Cardiac fibroblast (primary cell): ENCODE measurements at regions not wholly inside any gene's neighbourhood (a gene's known extent, or its start where the extent isn't known, plus 50 kb on each side); places are given as distances from the start of the nearest gene placed in this dataset.

Experiments
- DNase-seq, 2 donors: peaks; one replicate each; pipeline versions ENCODE4 v3.0.0 to v3.0.0-alpha.2; 2010; ENCODE audit warnings: low read depth in 2 of 2
- H3K4me3 ChIP-seq, 2 donors: replicated peaks in 1 of 2; 1 replicate in 1 of 2; 2 replicates in 1 of 2; pipeline ENCODE4 v1.5.1; 2011; ENCODE audit warnings: low read depth in 2 of 2, low read length in 2 of 2, mild to moderate bottlenecking in 2 of 2, moderate library complexity in 1 of 2
- TF ChIP-seq, protein P1 (sequence below): IDR thresholded peaks from one replicate; pipeline ENCODE4 v1.5.1; 2011; ENCODE audit warnings: low read depth, mild to moderate bottlenecking, low read length, inconsistent platforms

DNA sequence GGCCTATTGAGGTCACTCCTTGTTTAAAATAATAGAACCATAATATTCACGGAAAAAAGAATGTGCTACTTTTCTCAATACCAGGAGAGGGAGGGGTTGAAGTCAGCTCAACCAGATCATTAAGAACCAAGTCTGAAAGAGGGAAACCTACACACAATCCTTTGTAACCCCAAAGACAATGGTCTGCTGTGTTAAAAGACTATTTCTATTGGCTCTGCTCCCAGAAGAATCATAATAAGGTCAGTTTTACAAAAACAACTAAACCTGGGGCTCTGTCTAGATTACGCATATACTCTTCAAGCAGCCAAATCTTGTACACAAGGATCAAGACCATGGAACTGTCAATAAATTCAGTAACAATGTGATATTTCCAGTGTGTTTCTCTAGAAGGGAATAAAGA lies 177.2 kb upstream of the CRIM1 start:
- TF ChIP-seq, protein P1, sequence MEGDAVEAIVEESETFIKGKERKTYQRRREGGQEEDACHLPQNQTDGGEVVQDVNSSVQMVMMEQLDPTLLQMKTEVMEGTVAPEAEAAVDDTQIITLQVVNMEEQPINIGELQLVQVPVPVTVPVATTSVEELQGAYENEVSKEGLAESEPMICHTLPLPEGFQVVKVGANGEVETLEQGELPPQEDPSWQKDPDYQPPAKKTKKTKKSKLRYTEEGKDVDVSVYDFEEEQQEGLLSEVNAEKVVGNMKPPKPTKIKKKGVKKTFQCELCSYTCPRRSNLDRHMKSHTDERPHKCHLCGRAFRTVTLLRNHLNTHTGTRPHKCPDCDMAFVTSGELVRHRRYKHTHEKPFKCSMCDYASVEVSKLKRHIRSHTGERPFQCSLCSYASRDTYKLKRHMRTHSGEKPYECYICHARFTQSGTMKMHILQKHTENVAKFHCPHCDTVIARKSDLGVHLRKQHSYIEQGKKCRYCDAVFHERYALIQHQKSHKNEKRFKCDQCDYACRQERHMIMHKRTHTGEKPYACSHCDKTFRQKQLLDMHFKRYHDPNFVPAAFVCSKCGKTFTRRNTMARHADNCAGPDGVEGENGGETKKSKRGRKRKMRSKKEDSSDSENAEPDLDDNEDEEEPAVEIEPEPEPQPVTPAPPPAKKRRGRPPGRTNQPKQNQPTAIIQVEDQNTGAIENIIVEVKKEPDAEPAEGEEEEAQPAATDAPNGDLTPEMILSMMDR: no peak
- no peak overlapping the region for H3K4me3 ChIP-seq
- peak in 1 of 2 donors; percentile 3 for DNase-seq

DNA sequence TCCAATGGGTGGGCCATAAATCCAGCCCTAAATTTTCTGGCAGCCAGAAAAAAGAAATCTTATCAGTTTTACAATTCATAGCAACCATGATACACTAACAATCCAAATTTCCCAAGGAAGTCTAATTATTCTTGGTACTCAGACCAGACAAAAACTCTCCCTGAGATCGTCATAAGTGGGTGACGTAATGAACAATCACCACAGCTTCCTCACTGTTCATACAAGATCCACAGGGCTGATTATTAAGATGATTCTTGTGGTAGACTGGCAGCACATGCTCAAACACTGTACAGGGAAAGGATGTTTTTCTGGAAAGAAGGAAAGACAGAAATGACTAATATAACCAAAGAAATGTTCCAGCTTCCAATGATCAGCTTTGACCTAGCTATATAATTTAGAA lies 178.3 kb upstream of the CRIM1 start:
- no peak overlapping the region for H3K4me3 ChIP-seq
- TF ChIP-seq, protein P1: no peak
- DNase-seq: peak in 1 of 2 donors; percentile 3

DNA sequence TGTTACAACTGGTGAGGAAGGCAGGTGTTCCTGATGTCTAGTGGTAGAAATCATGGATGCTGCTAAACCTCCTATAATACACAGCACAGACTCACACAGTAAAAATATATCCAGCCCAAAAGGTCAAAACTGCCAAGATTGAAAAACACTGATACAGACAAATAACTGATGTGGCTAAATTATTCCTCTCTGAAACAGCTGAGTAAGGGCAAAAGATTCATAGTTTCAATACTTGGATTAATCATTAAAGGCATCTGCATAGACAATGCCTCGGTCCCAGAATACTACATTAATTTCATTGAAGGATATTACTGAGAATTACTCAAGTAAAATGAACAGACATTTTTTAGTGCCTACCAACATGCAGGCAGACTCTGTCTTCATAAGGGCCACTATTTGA lies 180.7 kb upstream of the CRIM1 start:
- no peak overlapping the region for H3K4me3 ChIP-seq
- TF ChIP-seq, protein P1: no peak
- no peak for DNase-seq

DNA sequence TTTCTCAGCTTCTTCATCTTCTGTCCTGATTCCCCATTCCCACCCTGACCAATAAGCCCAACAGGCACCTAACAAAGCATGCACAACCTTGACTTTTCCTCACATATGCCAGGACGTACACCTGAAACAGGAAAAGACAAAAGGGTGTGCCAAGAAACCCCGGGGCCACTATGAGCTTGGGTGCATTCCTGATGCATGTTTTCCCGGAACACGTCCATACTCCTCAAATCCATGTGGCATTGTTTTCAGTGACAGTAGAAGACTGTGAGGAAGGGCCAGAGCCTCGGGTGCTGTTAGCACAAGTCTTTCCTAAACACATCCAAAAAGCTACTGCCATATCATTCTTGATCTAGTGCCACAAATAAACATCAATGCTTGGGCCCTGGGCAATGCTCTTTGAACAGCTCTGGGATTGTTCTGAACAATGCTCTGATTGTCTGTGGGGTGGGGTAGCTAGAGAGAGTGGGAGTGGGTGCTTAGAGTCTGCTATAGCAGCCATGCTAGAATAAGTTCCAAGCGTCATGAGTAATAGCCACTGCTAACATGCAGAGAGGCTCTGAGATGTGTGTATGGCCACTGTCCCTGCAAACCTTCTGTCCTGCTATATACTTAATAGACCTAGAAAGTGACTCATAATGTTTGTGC lies 181.7 kb upstream of the CRIM1 start:
- no peak for DNase-seq
- TF ChIP-seq, protein P1: no peak
- no peak overlapping the region for H3K4me3 ChIP-seq

DNA sequence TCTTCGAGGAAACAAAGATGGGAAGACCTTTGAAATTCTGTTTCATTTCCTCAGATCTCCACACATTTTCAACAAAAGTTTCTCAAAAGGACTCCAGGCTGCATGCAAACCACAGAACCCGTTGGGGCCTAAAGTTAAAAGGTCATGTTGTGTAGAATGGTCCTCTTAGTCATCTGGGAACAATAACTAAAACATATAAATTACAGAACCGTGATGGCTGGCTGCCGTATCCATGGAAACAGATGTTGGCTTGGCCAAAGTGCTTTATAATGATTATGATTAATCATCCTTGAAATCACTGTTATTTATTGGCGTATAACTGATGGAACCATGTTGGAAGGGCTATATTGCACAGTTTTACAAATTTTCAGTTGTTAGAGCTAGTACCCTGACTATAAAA lies 182.8 kb upstream of the CRIM1 start:
- TF ChIP-seq, protein P1: no peak
- DNase-seq: no peak
- no peak overlapping the region for H3K4me3 ChIP-seq

DNA sequence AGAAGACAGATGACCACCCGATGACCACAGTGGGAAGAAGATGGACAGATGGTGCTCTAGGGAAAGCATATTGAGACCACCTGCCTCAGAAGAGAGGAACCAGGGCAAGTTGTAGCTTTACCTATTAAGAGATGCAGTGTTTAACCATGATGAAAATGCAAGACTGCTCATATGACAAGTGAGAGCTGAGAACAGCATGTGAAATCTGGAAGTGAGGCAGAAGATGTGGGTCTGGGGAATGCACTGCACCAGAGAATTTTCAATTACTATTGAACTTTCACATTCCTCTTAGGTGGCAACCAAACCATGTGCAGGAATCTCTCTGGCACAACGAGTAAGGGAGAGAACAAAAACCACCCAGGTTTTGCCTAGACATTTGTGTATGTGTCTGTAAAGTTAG lies 184.8 kb upstream of the CRIM1 start:
- TF ChIP-seq, protein P1: no peak
- no peak overlapping the region for H3K4me3 ChIP-seq
- DNase-seq: no peak

DNA sequence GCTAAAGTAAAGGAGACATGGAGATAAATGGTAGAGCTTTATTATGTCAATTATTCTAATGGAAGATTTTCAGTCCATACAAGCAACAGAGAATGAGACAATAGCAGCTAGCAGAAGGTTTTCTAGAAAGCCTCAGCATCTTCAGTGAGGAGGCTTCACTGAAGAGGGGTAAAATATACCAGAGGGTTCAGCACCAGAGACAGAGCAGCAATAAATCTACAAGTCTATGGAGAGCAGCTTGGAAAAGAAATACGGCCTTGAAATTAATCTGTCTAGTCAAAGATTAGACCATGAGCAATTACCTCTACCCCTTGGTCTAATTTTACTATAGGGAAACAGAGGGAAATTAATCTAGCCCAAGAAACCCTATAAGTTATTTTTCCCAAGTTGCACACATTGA lies 185.7 kb upstream of the CRIM1 start:
- DNase-seq: no peak
- TF ChIP-seq, protein P1: no peak

More for the DNA sequence above, 185.7 kb upstream of the CRIM1 start:
- H3K4me3 ChIP-seq: no peak overlapping the region
